ENCODE measurements at regions not wholly inside any gene's neighbourhood (a gene's known extent, or its start where the extent isn't known, plus 50 kb on each side); places are given as distances from the start of the nearest gene placed in this dataset.
A peak's percentile ranks its signal among the peaks of the same experiment; 100 is the strongest.
"Not testable (repeated sequence)": the region's sequence is repeated elsewhere in the genome, so short reads cannot be mapped to it uniquely, and the experiment has no call there.

GRCh38 chr7:131925636-131926035 lies 369.2 kb upstream of the PODXL start:
- Histone ChIP-seq H2AFZ (ENCODE audit: low read depth, low read length) (no peak overlapping the region), H3K9me3 (ENCODE audit: insufficient read depth, low read length) (0 out of 2 replicates have a peak, but pooled peaks cover 8% of the 10 kb centered on the region), H3K27me3 (ENCODE audit: low read depth, low read length) (no peaks in the 10 kb centered on the region), H3K27ac (ENCODE audit: low read length) (peak overlapping the region; percentile 85; the same call in 1 of the 2 replicates), H3K4me3 (ENCODE audit: low read length) (no peak overlapping the region; the same call in 1 of the 2 replicates), H3K4me1 (ENCODE audit: low read length) (peaks cover 59% of the 10 kb centered on the region), H4K20me1 (ENCODE audit: insufficient read depth, low read length) (no peaks in the 10 kb centered on the region), H3K79me2 (ENCODE audit: low read length) (no peaks in the 10 kb centered on the region), H3K36me3 (replicated peaks; ENCODE audit: low read depth, low read length) (peaks cover 2% of the 10 kb centered on the region), H3K9ac (ENCODE audit: low read length) (no peak overlapping the region), H3K4me2 (ENCODE audit: low read length) (peak overlapping the region; percentile 67; the same call in 1 of the 2 replicates)
- TF ChIP-seq EZH2phosphoT487 (IDR thresholded peaks at IDR 0.05; ENCODE audit: low read depth) (no peak), CTCF (IDR thresholded peaks at IDR 0.05; ENCODE audit: low read depth, low read length) (no peak)

DNA sequence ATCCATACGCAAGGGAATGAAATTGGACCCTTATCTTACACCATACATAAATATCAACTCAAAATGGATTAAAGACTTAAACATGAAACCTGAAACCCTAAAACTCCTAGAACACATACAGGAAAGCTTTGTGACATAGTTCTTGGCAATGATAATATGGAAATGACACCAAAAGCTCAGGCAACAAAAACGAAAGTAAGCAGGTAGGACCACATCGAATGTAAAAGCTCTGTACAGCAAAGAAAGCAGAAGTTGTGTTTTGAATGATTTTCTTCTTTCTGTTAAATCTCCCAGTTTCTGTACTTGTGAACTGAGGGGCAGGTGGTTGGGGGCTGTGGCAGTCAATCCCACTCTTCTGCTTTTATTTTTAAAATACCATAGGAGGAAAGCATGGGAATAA lies 368.4 kb upstream of the PODXL start:
- H3K27me3 ChIP-seq (ENCODE audit: low read depth, low read length): no peaks in the 10 kb centered on the region
- peak overlapping the region; percentile 67 for H3K4me2 ChIP-seq (ENCODE audit: low read length)
- H3K9ac ChIP-seq (ENCODE audit: low read length): peak overlapping the region; percentile 32; the same call in 1 of the 2 replicates
- H3K36me3 ChIP-seq (replicated peaks; ENCODE audit: low read depth, low read length): peaks cover 2% of the 10 kb centered on the region
- H2AFZ ChIP-seq (ENCODE audit: low read depth, low read length): no peak overlapping the region
- H4K20me1 ChIP-seq (ENCODE audit: insufficient read depth, low read length): no peaks in the 10 kb centered on the region
- peaks cover 58% of the 10 kb centered on the region for H3K4me1 ChIP-seq (ENCODE audit: low read length)
- H3K9me3 ChIP-seq (ENCODE audit: insufficient read depth, low read length): 0 out of 2 replicates have a peak, but pooled peaks cover 8% of the 10 kb centered on the region
- H3K79me2 ChIP-seq (ENCODE audit: low read length): no peaks in the 10 kb centered on the region
- H3K4me3 ChIP-seq (ENCODE audit: low read length): peak overlapping the region; percentile 63
- no peak for TF ChIP-seq CTCF (IDR thresholded peaks at IDR 0.05; ENCODE audit: low read depth, low read length)
- no peak for TF ChIP-seq EZH2phosphoT487 (IDR thresholded peaks at IDR 0.05; ENCODE audit: low read depth)
- H3K27ac ChIP-seq (ENCODE audit: low read length): peak overlapping the region; percentile 85

DNA sequence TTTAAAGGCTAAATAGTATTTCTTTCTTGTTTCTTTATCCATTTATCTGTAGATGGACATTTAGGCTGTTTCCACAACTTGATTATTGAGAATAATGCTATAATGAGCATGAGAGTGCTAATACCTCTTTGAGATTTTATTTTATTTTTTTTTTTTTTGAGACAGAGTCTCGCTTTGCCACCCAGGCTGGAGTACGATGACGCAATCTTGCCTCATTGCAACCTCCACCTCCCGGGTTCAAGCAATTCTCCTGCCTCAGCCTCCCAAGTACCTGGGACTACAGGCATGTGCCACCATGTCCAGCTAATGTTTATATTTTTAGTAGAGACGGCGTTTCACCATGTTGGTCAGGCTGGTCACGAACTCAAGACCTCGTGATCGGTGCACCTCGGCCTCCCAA lies 366.5 kb upstream of the PODXL start:
- not testable (repeated sequence) for H3K79me2 ChIP-seq (ENCODE audit: low read length); H4K20me1 ChIP-seq (ENCODE audit: insufficient read depth, low read length); H2AFZ ChIP-seq (ENCODE audit: low read depth, low read length); H3K9me3 ChIP-seq (ENCODE audit: insufficient read depth, low read length); H3K27me3 ChIP-seq (ENCODE audit: low read depth, low read length); H3K4me3 ChIP-seq (ENCODE audit: low read length); H3K27ac ChIP-seq (ENCODE audit: low read length); H3K9ac ChIP-seq (ENCODE audit: low read length); H3K36me3 ChIP-seq (replicated peaks; ENCODE audit: low read depth, low read length); H3K4me2 ChIP-seq (ENCODE audit: low read length)
- H3K4me1 ChIP-seq (ENCODE audit: low read length): peaks cover 65% of the 10 kb centered on the region

GRCh38 chr7:131921016-131921415 lies 364.6 kb upstream of the PODXL start:
- Histone ChIP-seq H3K4me2 (ENCODE audit: low read length) (peak overlapping the region; percentile 87), H3K4me3 (ENCODE audit: low read length) (peak overlapping the region; percentile 53), H3K27me3 (ENCODE audit: low read depth, low read length) (no peaks in the 10 kb centered on the region), H3K36me3 (replicated peaks; ENCODE audit: low read depth, low read length) (peaks cover 6% of the 10 kb centered on the region), H3K9ac (ENCODE audit: low read length) (peak overlapping the region; percentile 64), H3K9me3 (ENCODE audit: insufficient read depth, low read length) (0 out of 2 replicates have a peak, but pooled peaks cover 8% of the 10 kb centered on the region), H3K79me2 (ENCODE audit: low read length) (no peaks in the 10 kb centered on the region), H3K27ac (ENCODE audit: low read length) (peak overlapping the region; percentile 94), H4K20me1 (ENCODE audit: insufficient read depth, low read length) (no peaks in the 10 kb centered on the region), H3K4me1 (ENCODE audit: low read length) (peaks cover 75% of the 10 kb centered on the region), H2AFZ (ENCODE audit: low read depth, low read length) (no peak overlapping the region)
- no peak for TF ChIP-seq CTCF (IDR thresholded peaks at IDR 0.05; ENCODE audit: low read depth, low read length)
- no peak for TF ChIP-seq EZH2phosphoT487 (IDR thresholded peaks at IDR 0.05; ENCODE audit: low read depth)

Data from OCI-LY3 (cell line).